ENCODE measurements at regions not wholly inside any gene's neighbourhood (a gene's known extent, or its start where the extent isn't known, plus 50 kb on each side); places are given as distances from the start of the nearest gene placed in this dataset.

DNA sequence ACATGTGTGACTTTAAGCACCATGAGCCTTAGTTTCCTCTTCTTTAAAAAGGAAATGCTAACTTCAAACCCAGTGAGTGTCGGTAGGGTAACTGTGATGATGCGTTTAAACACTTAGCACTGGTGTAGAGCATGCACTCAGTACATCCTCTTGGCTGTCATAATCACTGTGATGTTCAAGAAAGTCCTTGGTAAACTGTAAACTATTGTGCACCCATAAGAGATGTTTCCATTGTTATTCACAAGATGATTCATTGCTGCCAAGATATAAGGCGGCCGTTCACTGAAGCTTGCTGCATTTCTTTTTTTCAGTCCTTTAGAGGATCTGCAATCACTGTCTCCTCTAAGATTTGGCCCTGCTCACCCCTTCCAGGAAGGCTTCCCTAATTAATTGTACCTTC lies 61.8 kb upstream of the DAB1 start:
- no peak overlapping the region for H3K4me3 ChIP-seq
- no peaks in the 10 kb centered on the region for H3K9me3 ChIP-seq
- WGBS, 2 donors (ENCODE audit: low coverage in 1 of 2), result 13 to 31% methylated on average over 4 of the region's 4 CpGs
- no peaks in the 10 kb centered on the region for H3K36me3 ChIP-seq
- no peak for ATAC-seq
- no peak overlapping the region for H3K27ac ChIP-seq
- H3K27me3 ChIP-seq, result no peaks in the 10 kb centered on the region
- H3K4me1 ChIP-seq, result no peaks in the 10 kb centered on the region
- TF ChIP-seq EP300 (IDR thresholded peaks at IDR 0.05), result no peak
- TF ChIP-seq, protein P1, sequence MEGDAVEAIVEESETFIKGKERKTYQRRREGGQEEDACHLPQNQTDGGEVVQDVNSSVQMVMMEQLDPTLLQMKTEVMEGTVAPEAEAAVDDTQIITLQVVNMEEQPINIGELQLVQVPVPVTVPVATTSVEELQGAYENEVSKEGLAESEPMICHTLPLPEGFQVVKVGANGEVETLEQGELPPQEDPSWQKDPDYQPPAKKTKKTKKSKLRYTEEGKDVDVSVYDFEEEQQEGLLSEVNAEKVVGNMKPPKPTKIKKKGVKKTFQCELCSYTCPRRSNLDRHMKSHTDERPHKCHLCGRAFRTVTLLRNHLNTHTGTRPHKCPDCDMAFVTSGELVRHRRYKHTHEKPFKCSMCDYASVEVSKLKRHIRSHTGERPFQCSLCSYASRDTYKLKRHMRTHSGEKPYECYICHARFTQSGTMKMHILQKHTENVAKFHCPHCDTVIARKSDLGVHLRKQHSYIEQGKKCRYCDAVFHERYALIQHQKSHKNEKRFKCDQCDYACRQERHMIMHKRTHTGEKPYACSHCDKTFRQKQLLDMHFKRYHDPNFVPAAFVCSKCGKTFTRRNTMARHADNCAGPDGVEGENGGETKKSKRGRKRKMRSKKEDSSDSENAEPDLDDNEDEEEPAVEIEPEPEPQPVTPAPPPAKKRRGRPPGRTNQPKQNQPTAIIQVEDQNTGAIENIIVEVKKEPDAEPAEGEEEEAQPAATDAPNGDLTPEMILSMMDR (IDR thresholded peaks at IDR 0.05), result no peak
- no peak for TF ChIP-seq POLR2A (IDR thresholded peaks at IDR 0.05)
- TF ChIP-seq POLR2AphosphoS5 (IDR thresholded peaks at IDR 0.05), result no peak

DNA sequence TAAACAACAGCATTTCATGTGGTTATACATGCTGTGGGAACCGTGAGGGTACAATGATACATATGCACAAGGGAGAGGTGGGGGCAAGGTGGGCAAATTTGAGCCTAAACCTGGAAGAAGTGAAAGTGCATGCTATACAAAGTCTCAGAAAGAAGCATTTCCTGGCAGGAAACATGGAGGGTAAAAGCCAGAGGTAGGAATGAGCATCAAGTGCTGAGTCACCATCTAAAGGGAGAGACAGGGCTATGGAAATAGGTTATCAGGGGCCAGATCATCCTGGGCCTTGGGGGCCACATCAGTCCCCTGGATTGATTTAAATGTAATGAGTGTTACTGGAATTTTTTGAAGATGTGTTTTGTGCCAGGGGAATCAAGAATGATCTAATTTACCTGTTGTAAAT lies 60.1 kb upstream of the DAB1 start:
- no peaks in the 10 kb centered on the region for H3K4me1 ChIP-seq
- no peaks in the 10 kb centered on the region for H3K36me3 ChIP-seq
- WGBS, 2 donors (ENCODE audit: low coverage in 1 of 2), result 90 to 100% methylated on average over 1 of the region's 1 CpG
- no peak overlapping the region for H3K4me3 ChIP-seq
- H3K27me3 ChIP-seq, result no peaks in the 10 kb centered on the region
- no peak for ATAC-seq
- no peaks in the 10 kb centered on the region for H3K9me3 ChIP-seq
- TF ChIP-seq EP300 (IDR thresholded peaks at IDR 0.05) (no peak), POLR2A (IDR thresholded peaks at IDR 0.05) (no peak), POLR2AphosphoS5 (IDR thresholded peaks at IDR 0.05) (no peak)
- TF ChIP-seq, protein P1 (IDR thresholded peaks at IDR 0.05), result no peak
- H3K27ac ChIP-seq, result no peak overlapping the region

DNA sequence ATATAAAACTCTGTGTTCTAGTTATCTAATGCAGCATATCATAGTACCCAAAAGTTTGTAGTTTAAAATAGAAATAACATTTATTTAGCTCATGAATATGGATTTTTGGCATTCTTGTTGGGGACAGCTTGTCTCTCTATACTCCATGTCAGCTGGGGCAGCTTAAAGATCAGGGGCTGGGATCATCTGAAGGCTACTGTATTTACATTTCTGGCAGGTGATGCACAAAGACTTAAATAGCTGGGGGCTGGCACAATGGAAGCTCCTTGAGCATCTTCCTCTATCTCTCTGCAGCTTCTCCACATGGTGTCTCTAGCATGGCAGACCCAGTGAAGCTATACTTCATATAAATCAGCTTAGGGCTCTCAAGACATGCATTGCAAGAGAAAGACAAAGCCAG lies 55.6 kb upstream of the DAB1 start:
- H3K27ac ChIP-seq, result no peak overlapping the region
- H3K4me1 ChIP-seq, result no peaks in the 10 kb centered on the region
- TF ChIP-seq EP300 (IDR thresholded peaks at IDR 0.05) (no peak), POLR2A (IDR thresholded peaks at IDR 0.05) (no peak)
- TF ChIP-seq, protein P1 (IDR thresholded peaks at IDR 0.05), result no peak
- H3K4me3 ChIP-seq, result no peak overlapping the region
- no peaks in the 10 kb centered on the region for H3K9me3 ChIP-seq
- H3K36me3 ChIP-seq, result no peaks in the 10 kb centered on the region
- ATAC-seq, result no peak
- H3K27me3 ChIP-seq, result no peaks in the 10 kb centered on the region

DNA sequence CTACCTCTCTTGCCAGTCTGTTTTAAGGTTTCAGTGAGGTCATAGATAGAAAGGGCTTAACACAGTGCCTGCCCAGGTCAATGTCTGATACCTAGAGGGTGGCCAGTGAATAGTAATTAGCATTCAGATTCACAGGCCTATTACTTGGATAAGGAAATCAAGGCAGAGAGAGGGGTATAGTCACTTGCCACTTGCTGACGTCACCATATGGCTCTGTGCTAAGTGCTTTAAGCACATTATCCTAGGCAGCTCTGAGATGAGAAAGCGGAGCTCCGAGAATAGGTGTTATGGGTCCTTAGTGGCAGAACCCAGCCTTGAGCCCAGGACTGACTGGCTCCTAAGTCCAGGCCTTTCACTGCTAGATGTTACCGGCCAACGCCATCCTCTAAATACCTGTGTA lies 51.5 kb upstream of the DAB1 start:
- H3K36me3 ChIP-seq, result no peaks in the 10 kb centered on the region
- H3K4me1 ChIP-seq, result no peaks in the 10 kb centered on the region
- ATAC-seq, result no peak
- WGBS, 2 donors (ENCODE audit: low coverage in 1 of 2), result 95% methylated on average over 4 of the region's 5 CpGs; no CpG with 5 or more reads in 1 of the 2 donors
- H3K9me3 ChIP-seq, result no peaks in the 10 kb centered on the region
- H3K27ac ChIP-seq, result no peak overlapping the region
- no peaks in the 10 kb centered on the region for H3K27me3 ChIP-seq
- no peak overlapping the region for H3K4me3 ChIP-seq
- TF ChIP-seq POLR2AphosphoS5 (IDR thresholded peaks at IDR 0.05) (no peak), EP300 (IDR thresholded peaks at IDR 0.05) (no peak), POLR2A (IDR thresholded peaks at IDR 0.05) (no peak)

DNA sequence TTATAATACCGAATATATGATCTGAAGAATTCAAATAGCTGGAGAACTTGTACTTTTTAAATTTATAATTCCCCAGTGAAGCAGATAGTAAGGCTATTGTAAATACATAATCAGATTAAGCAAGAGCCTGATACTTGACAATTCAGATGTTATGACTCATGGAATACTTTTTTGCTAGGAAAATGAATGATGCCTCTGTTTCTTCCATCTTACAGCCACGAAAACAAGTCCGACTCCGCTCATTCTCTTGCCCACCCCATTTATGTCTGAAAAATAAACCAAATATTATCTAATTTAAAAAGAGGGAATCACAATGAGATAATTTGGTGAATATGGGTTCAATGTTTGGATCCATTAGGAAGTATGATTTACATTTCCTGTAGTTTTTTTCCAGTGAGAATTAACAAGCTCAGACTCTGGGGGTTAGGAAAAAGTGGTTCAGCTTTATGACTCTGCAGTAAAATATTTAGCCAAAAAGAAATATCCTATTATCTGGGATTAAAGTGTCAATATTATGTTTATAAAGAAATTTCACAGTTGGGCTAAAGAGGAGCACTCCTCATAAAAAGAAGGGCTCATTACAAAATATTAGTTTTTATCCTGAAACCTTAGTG lies 50.4 kb upstream of the DAB1 start:
- Histone ChIP-seq H3K27me3 (no peaks in the 10 kb centered on the region), H3K4me1 (no peaks in the 10 kb centered on the region), H3K27ac (no peak overlapping the region), H3K9me3 (no peaks in the 10 kb centered on the region), H3K36me3 (no peaks in the 10 kb centered on the region), H3K4me3 (no peak overlapping the region)
- WGBS, 2 donors (ENCODE audit: low coverage in 1 of 2), result 63 to 78% methylated on average over 4 of the region's 4 CpGs
- TF ChIP-seq, protein P1 (IDR thresholded peaks at IDR 0.05), result no peak
- TF ChIP-seq POLR2AphosphoS5 (IDR thresholded peaks at IDR 0.05) (no peak), EP300 (IDR thresholded peaks at IDR 0.05) (no peak), POLR2A (IDR thresholded peaks at IDR 0.05) (no peak)
- no peak for ATAC-seq

Small RNA genes lying in the stretch of these regions (small RNA-seq; reads per million reads assigned to genes)
- gene AL445193.1, result 0 reads per million in 4 donors
